GM12874 (cell line): ENCODE measurements at regions not wholly inside any gene's neighbourhood (a gene's known extent, or its start where the extent isn't known, plus 50 kb on each side); places are given as distances from the start of the nearest gene placed in this dataset.

Experiments used
- CTCF ChIP-seq: IDR thresholded peaks from 2 replicates; pipeline ENCODE4 v1.5.1; 2011; ENCODE audit warnings: low read depth, mild to moderate bottlenecking, control low read depth, low read length, moderate library complexity; ENCODE audit not compliant: insufficient read depth

GRCh38 chr14:29163109-29163508 lies 396.5 kb downstream of the FOXG1 start:
- no peak for TF ChIP-seq CTCF

- no peak for TF ChIP-seq CTCF
These were observed 398.8 kb downstream of the FOXG1 start for GRCh38 chr14:29165431-29165830.

- no peak for TF ChIP-seq CTCF
These were observed 399.9 kb downstream of the FOXG1 start for GRCh38 chr14:29166507-29166906.

GRCh38 chr14:29168149-29168548 lies 401.6 kb downstream of the FOXG1 start:
- TF ChIP-seq CTCF: no peak

- no peak for TF ChIP-seq CTCF
These were observed 402.8 kb downstream of the FOXG1 start for GRCh38 chr14:29169408-29169807.

GRCh38 chr14:29175706-29176105 lies 409.1 kb downstream of the FOXG1 start:
- TF ChIP-seq CTCF: no peak

GRCh38 chr14:29176876-29177275 lies 410.3 kb downstream of the FOXG1 start:
- TF ChIP-seq CTCF: no peak

GRCh38 chr14:29178971-29179370 lies 412.4 kb downstream of the FOXG1 start:
- no peak for TF ChIP-seq CTCF
